IMR-90 (cell line): ENCODE measurements at regions not wholly inside any gene's neighbourhood (a gene's known extent, or its start where the extent isn't known, plus 50 kb on each side); places are given as distances from the start of the nearest gene placed in this dataset.

Experiments used
- ATAC-seq: fragments of 200-7000 bp; cut with Tn5 transposase; 2 replicates; pipeline ENCODE4 v1.9.1; 2020; ENCODE audit warnings: low read depth, mild to moderate bottlenecking, moderate library complexity
- BruUV-seq: library from RNA; stranded (reverse); fragments of 400-500 nt; replicated peaks from 2 replicates; lab custom pipeline; 2021; lab: Mats Ljungman, UMichigan
- CTCF ChIA-PET: fragments of 300-600 bp; formaldehyde crosslinking; extraction: SDS; loops from one replicate; lab custom pipeline; 2021; ENCODE audit warnings: antibody characterized with exemption; lab: Yijun Ruan, JAX
- POLR2A ChIA-PET: fragments of 300-600 bp; sonication (Branson Sonifier 250); formaldehyde crosslinking; loops from one replicate; lab custom pipeline; 2022; ENCODE audit warnings: antibody characterized with exemption; ENCODE audit not compliant: unreplicated experiment; lab: Charles Lee
- DNase-seq: peaks from one replicate; pipeline ENCODE4 v3.0.0; 2013
- H2AFZ ChIP-seq: replicated peaks from 2 replicates; pipeline ENCODE3; 2013; ENCODE audit warnings: low read length, mild to moderate bottlenecking; ENCODE audit not compliant: poor library complexity
- H2AK5ac ChIP-seq: 2 replicates; pipeline ENCODE4 v1.6.1; 2013; ENCODE audit warnings: low read depth, low read length, inconsistent platforms
- H2AK9ac ChIP-seq: replicated peaks from 2 replicates; pipeline ENCODE3; 2013; ENCODE audit warnings: mild to moderate bottlenecking, low read depth, low read length, moderate library complexity; ENCODE audit not compliant: poor library complexity
- H2BK120ac ChIP-seq: 2 replicates; pipeline ENCODE4 v1.6.1; 2013; ENCODE audit warnings: low read depth, low read length, inconsistent platforms
- H2BK15ac ChIP-seq: 3 replicates; pipeline ENCODE4 v1.6.1; 2013; ENCODE audit warnings: low read depth, low read length, inconsistent platforms
- H2BK20ac ChIP-seq: 2 replicates; pipeline ENCODE4 v1.6.1; 2013; ENCODE audit warnings: low read depth, mild to moderate bottlenecking, inconsistent platforms, low read length, moderate library complexity
- H2BK5ac ChIP-seq: 2 replicates; pipeline ENCODE4 v1.6.1; 2013; ENCODE audit warnings: mild to moderate bottlenecking, low read depth, low read length, inconsistent platforms; ENCODE audit not compliant: poor library complexity, severe bottlenecking
- H3K14ac ChIP-seq: replicated peaks from 2 replicates; pipeline ENCODE4 v1.6.1; 2013; ENCODE audit warnings: low read depth, low read length, inconsistent platforms
- H3K18ac ChIP-seq: 2 replicates; pipeline ENCODE4 v1.6.1; 2013; ENCODE audit warnings: low read depth, low read length, control low read depth
- H3K23ac ChIP-seq: 2 replicates; pipeline ENCODE4 v1.6.1; 2013; ENCODE audit warnings: low read depth, low read length, inconsistent platforms
- H3K27ac ChIP-seq: 2 replicates; pipeline ENCODE4 v1.5.1; 2013; ENCODE audit warnings: mild to moderate bottlenecking, control low read depth, low read length; ENCODE audit not compliant: insufficient read depth
- H3K27me3 ChIP-seq: 2 replicates; pipeline ENCODE4 v1.6.1; 2013; ENCODE audit warnings: low read length; ENCODE audit not compliant: control insufficient read depth, insufficient read depth
- H3K36me3 ChIP-seq: 2 replicates; pipeline ENCODE4 v1.6.1; 2013; ENCODE audit warnings: low read length, mixed read lengths; ENCODE audit not compliant: control insufficient read depth, insufficient read depth
- H3K4ac ChIP-seq: 2 replicates; pipeline ENCODE4 v1.6.1; 2013; ENCODE audit warnings: low read depth, low read length, inconsistent platforms
- H3K4me1 ChIP-seq: 2 replicates; pipeline ENCODE4 v1.6.1; 2013; ENCODE audit warnings: low read length, mixed read lengths; ENCODE audit not compliant: control insufficient read depth, insufficient read depth
- H3K4me2 ChIP-seq: 2 replicates; pipeline ENCODE4 v1.6.1; 2013; ENCODE audit warnings: low read depth, mild to moderate bottlenecking, control low read depth, low read length, moderate library complexity
- H3K4me3 ChIP-seq: 2 replicates; pipeline ENCODE4 v1.5.1; 2013; ENCODE audit warnings: low read depth, mild to moderate bottlenecking, control low read depth, low read length, moderate library complexity; ENCODE audit not compliant: insufficient read depth
- H3K56ac ChIP-seq: 2 replicates; pipeline ENCODE4 v1.6.1; 2013; ENCODE audit warnings: low read length, inconsistent platforms; ENCODE audit not compliant: insufficient read depth; ENCODE audit errors: extremely low read depth
- H3K79me1 ChIP-seq, 2 experiments: 2 replicates each; pipeline ENCODE4 v1.6.1; 2013; ENCODE audit warnings: low read length in 2 of 2, inconsistent platforms in 1 of 2, low read depth in 1 of 2
- H3K9ac ChIP-seq: 2 replicates; pipeline ENCODE4 v1.6.1; 2013; ENCODE audit warnings: low read depth, low read length, control low read depth
- H3K9me1 ChIP-seq: 2 replicates; pipeline ENCODE4 v1.6.1; 2013; ENCODE audit warnings: low read length, inconsistent platforms; ENCODE audit not compliant: insufficient read depth
- H3K9me3 ChIP-seq: 2 replicates; pipeline ENCODE4 v1.6.1; 2013; ENCODE audit warnings: low read length; ENCODE audit not compliant: control insufficient read depth, insufficient read depth
- H4K20me1 ChIP-seq: 2 replicates; pipeline ENCODE4 v1.6.1; 2013; ENCODE audit warnings: low read length, inconsistent platforms; ENCODE audit not compliant: insufficient read depth
- H4K5ac ChIP-seq: 2 replicates; pipeline ENCODE4 v1.6.1; 2013; ENCODE audit warnings: mild to moderate bottlenecking, low read depth, low read length, control low read depth
- H4K8ac ChIP-seq, 2 experiments: 2 replicates each; pipeline ENCODE4 v1.6.1; 2013; ENCODE audit warnings: low read depth in 2 of 2, low read length in 2 of 2, control low read depth in 1 of 2, inconsistent platforms in 1 of 2
- H4K91ac ChIP-seq: 2 replicates; pipeline ENCODE4 v1.6.1; 2013; ENCODE audit warnings: low read depth, low read length, inconsistent platforms; ENCODE audit not compliant: insufficient read depth
- BHLHE40 ChIP-seq: fragments of 150-350 bp; IDR thresholded peaks from 2 replicates; pipeline ENCODE4 v1.6.1; 2016; ENCODE audit warnings: mild to moderate bottlenecking, low read depth, low read length
- CEBPB ChIP-seq: IDR thresholded peaks from 2 replicates; pipeline ENCODE4 v1.6.1; 2012; ENCODE audit warnings: low read depth, low read length, improper control_type of control experiment
- CHD1 ChIP-seq: IDR thresholded peaks from 2 replicates; pipeline ENCODE4 v1.6.1; 2012; ENCODE audit warnings: low read depth, low read length, improper control_type of control experiment
- FOS ChIP-seq: fragments of 150-350 bp; IDR thresholded peaks from 2 replicates; pipeline ENCODE4 v1.6.1; 2016; ENCODE audit warnings: low read depth, low read length
- MAFK ChIP-seq: IDR thresholded peaks from 2 replicates; pipeline ENCODE4 v1.6.1; 2012; ENCODE audit warnings: low read depth, low read length, improper control_type of control experiment
- MAZ ChIP-seq: IDR thresholded peaks from 2 replicates; pipeline ENCODE4 v1.6.1; 2012; ENCODE audit warnings: low read depth, mild to moderate bottlenecking, low read length, improper control_type of control experiment, moderate library complexity, borderline replicate concordance
- MXI1 ChIP-seq: IDR thresholded peaks from 2 replicates; pipeline ENCODE4 v1.6.1; 2012; ENCODE audit warnings: low read depth, mild to moderate bottlenecking, low read length, moderate library complexity, borderline replicate concordance
- NFE2L2 ChIP-seq: fragments of 150-350 bp; IDR thresholded peaks from 2 replicates; pipeline ENCODE4 v1.6.1; 2016; ENCODE audit warnings: low read depth, mild to moderate bottlenecking, low read length
- POLR2A ChIP-seq: IDR thresholded peaks from 2 replicates; pipeline ENCODE4 v1.6.1; 2012; ENCODE audit warnings: mild to moderate bottlenecking, low read depth, low read length
- RAD21 ChIP-seq: IDR thresholded peaks from 2 replicates; pipeline ENCODE4 v1.6.1; 2012; ENCODE audit warnings: low read length, improper control_type of control experiment
- RCOR1 ChIP-seq: IDR thresholded peaks from 2 replicates; pipeline ENCODE4 v1.6.1; 2012; ENCODE audit warnings: mild to moderate bottlenecking, low read length, improper control_type of control experiment; ENCODE audit not compliant: insufficient replicate concordance
- RFX5 ChIP-seq: IDR thresholded peaks from 2 replicates; pipeline ENCODE4 v1.8.0; 2012; ENCODE audit warnings: low read depth, mild to moderate bottlenecking, low read length, moderate library complexity
- SMC3 ChIP-seq: fragments of 150-350 bp; IDR thresholded peaks from 2 replicates; pipeline ENCODE4 v1.6.1; 2016; ENCODE audit warnings: low read depth, mild to moderate bottlenecking, antibody characterized with exemption, low read length, moderate library complexity
- WGBS, 2 experiments: methylation state at CpG; one replicate each; pipeline versions ENCODE4 v1.1.5 to v1.1.7; 2013; ENCODE audit warnings: missing lambda C conversion rate in 2 of 2; ENCODE audit not compliant: insufficient read length in 1 of 2; ENCODE audit errors: extremely low coverage in 2 of 2; 5-methylcytosine and 5-hydroxymethylcytosine counted together
- dilution Hi-C: fragments of 300-500 bp; cut with HindIII; formaldehyde crosslinking; loops from one replicate; pipeline ENCODE4 v1.14.3; 2018; ENCODE audit warnings: low sequenced_read_pairs; ENCODE audit not compliant: unreplicated experiment
- in situ Hi-C: fragments of 300-500 bp; cut with MboI; formaldehyde crosslinking; loops from 3 replicates; pipeline ENCODE4 v1.14.3; 2019; ENCODE audit warnings: low sequenced_read_pairs, inconsistent platforms, mixed read lengths
- intact Hi-C: fragments of 100-400 bp; cut with micrococcal nuclease; formaldehyde crosslinking; loops from 2 replicates; pipeline ENCODE4 v1.10.0; 2022
- TF ChIP-seq, protein P1 (sequence below): conservative IDR thresholded peaks from 2 replicates; pipeline ENCODE4 v1.5.1; 2012; ENCODE audit warnings: mild to moderate bottlenecking, low read depth, low read length, improper control_type of control experiment
- TF ChIP-seq, protein P2 (sequence below): fragments of 150-350 bp; IDR thresholded peaks from 2 replicates; pipeline ENCODE4 v1.6.1; 2016; ENCODE audit warnings: low read depth, mild to moderate bottlenecking, low read length, moderate library complexity, borderline replicate concordance
- TF ChIP-seq, protein P3 (sequence below): fragments of 150-350 bp; IDR thresholded peaks from 2 replicates; pipeline ENCODE4 v1.6.1; 2017; ENCODE audit warnings: mild to moderate bottlenecking, antibody characterized with exemption, low read length, low read depth

GRCh38 chr6:92485487-92485886 lies 933.9 kb downstream of the EPHA7 start:
- Histone ChIP-seq H3K79me1 (no peaks in the 10 kb centered on the region), H3K27me3 (no peaks in the 10 kb centered on the region), H3K27ac (no peak overlapping the region), H3K56ac (no peak overlapping the region), H3K18ac (no peak overlapping the region), H2BK5ac (no peak overlapping the region), H3K9me1 (no peaks in the 10 kb centered on the region), H3K4me2 (no peak overlapping the region), H2AK9ac (no peak overlapping the region), H2BK15ac (no peak overlapping the region), H3K4me3 (no peak overlapping the region), H3K9me3 (no peaks in the 10 kb centered on the region), H3K36me3 (no peaks in the 10 kb centered on the region), H3K9ac (no peak overlapping the region), H2BK20ac (no peak overlapping the region), H4K5ac (no peak overlapping the region), H4K20me1 (no peaks in the 10 kb centered on the region), H3K4me1 (no peaks in the 10 kb centered on the region), H3K4ac (no peak overlapping the region), H3K23ac (no peak overlapping the region), H2AFZ (no peak overlapping the region), H3K14ac (no peak overlapping the region), H2BK120ac (no peak overlapping the region), H4K8ac (no peak overlapping the region), H4K91ac (no peak overlapping the region), H2AK5ac (no peak overlapping the region)
- BruUV-seq = no TSS peak
- in situ Hi-C loops = no loop called here
- dilution Hi-C loops = no loop called here
- TF ChIP-seq MAFK (no peak), NFE2L2 (no peak), FOS (no peak), RFX5 (no peak), MXI1 (no peak), CHD1 (no peak), RAD21 (no peak), POLR2A (no peak), CEBPB (no peak), RCOR1 (no peak), BHLHE40 (no peak), SMC3 (no peak), MAZ (no peak)
- TF ChIP-seq, protein P1, sequence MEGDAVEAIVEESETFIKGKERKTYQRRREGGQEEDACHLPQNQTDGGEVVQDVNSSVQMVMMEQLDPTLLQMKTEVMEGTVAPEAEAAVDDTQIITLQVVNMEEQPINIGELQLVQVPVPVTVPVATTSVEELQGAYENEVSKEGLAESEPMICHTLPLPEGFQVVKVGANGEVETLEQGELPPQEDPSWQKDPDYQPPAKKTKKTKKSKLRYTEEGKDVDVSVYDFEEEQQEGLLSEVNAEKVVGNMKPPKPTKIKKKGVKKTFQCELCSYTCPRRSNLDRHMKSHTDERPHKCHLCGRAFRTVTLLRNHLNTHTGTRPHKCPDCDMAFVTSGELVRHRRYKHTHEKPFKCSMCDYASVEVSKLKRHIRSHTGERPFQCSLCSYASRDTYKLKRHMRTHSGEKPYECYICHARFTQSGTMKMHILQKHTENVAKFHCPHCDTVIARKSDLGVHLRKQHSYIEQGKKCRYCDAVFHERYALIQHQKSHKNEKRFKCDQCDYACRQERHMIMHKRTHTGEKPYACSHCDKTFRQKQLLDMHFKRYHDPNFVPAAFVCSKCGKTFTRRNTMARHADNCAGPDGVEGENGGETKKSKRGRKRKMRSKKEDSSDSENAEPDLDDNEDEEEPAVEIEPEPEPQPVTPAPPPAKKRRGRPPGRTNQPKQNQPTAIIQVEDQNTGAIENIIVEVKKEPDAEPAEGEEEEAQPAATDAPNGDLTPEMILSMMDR = no peak
- TF ChIP-seq, protein P2, sequence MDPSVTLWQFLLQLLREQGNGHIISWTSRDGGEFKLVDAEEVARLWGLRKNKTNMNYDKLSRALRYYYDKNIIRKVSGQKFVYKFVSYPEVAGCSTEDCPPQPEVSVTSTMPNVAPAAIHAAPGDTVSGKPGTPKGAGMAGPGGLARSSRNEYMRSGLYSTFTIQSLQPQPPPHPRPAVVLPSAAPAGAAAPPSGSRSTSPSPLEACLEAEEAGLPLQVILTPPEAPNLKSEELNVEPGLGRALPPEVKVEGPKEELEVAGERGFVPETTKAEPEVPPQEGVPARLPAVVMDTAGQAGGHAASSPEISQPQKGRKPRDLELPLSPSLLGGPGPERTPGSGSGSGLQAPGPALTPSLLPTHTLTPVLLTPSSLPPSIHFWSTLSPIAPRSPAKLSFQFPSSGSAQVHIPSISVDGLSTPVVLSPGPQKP = no peak
- TF ChIP-seq, protein P3, sequence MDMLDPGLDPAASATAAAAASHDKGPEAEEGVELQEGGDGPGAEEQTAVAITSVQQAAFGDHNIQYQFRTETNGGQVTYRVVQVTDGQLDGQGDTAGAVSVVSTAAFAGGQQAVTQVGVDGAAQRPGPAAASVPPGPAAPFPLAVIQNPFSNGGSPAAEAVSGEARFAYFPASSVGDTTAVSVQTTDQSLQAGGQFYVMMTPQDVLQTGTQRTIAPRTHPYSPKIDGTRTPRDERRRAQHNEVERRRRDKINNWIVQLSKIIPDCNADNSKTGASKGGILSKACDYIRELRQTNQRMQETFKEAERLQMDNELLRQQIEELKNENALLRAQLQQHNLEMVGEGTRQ = no peak
- POLR2A ChIA-PET = no interaction called here
- CTCF ChIA-PET = no interaction called here
- intact Hi-C loops = no loop called here
- no CpG with 5 or more reads among the region's 4 CpGs for WGBS, 2 experiments
- ATAC-seq = no peak
- DNase-seq = no peak
